SK-N-MC (cell line): ENCODE measurements at regions not wholly inside any gene's neighbourhood (a gene's known extent, or its start where the extent isn't known, plus 50 kb on each side); places are given as distances from the start of the nearest gene placed in this dataset.
"Not testable (repeated sequence)": the region's sequence is repeated elsewhere in the genome, so short reads cannot be mapped to it uniquely, and the experiment has no call there.

ENCODE experiments used
- DNase-seq: peaks from one replicate; pipeline ENCODE4 v3.0.0-alpha.2; 2011; ENCODE audit warnings: low read depth, low spot score
- H3K27ac ChIP-seq: fragments of 200-600 bp; sonication (generic); 2 replicates; pipeline ENCODE4 v1.5.1; 2016; ENCODE audit warnings: mixed run types
- H3K36me3 ChIP-seq: fragments of 200-600 bp; sonication (generic); 2 replicates; pipeline ENCODE4 v1.6.1; 2017; ENCODE audit warnings: antibody characterized with exemption, low read length, mixed read lengths; ENCODE audit not compliant: insufficient read depth
- H3K4me3 ChIP-seq: fragments of 200-600 bp; sonication (generic); 2 replicates; pipeline ENCODE4 v1.5.1; 2016
- H3K9ac ChIP-seq: fragments of 200-600 bp; sonication (generic); 2 replicates; pipeline ENCODE4 v1.8.0; 2017; ENCODE audit warnings: mixed run types, mixed read lengths; ENCODE audit not compliant: insufficient read length
- H3K9me3 ChIP-seq: fragments of 200-600 bp; sonication (generic); 2 replicates; pipeline ENCODE4 v1.6.1; 2017; ENCODE audit warnings: low read depth, mild to moderate bottlenecking, antibody characterized with exemption, low read length, moderate library complexity, mixed read lengths
- EZH2 ChIP-seq: fragments of 200-600 bp; sonication (generic); IDR thresholded peaks from one replicate; pipeline ENCODE4 v1.6.1; 2017; ENCODE audit warnings: antibody characterized with exemption
- FOXP2 ChIP-seq: optimal IDR thresholded peaks from 2 replicates; pipeline ENCODE3; 2011; ENCODE audit warnings: mild to moderate bottlenecking, moderate library complexity; ENCODE audit not compliant: insufficient read depth; ENCODE audit errors: extremely low read length, control extremely low read depth
- POLR2AphosphoS5 ChIP-seq: IDR thresholded peaks from 2 replicates; pipeline ENCODE4 v1.6.1; 2012; ENCODE audit warnings: mild to moderate bottlenecking, low read depth, low read length, borderline replicate concordance

DNA sequence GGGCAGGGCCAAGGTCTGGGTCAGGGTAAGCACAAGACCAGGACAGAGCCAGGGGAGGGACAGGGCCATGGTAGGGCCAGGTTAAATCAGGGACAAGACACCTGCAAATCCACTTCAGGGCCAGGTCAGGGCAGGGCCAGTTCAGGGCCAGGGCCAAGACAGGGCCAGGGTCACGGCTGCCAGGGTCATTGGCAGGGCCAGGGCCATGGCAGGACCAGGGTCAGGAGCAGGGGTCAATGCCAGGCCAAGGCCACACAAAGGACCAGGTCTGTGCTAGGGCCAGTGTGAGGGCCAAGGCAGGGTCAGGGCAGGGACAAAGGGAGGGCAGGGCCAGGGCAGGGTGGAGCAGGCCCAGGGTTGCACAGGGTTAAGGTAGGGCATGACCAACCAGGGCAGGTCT, 399.2 kb downstream of the GOLGA6L6 start:
- not testable (repeated sequence) for H3K36me3 ChIP-seq, H3K4me3 ChIP-seq, H3K9me3 ChIP-seq, DNase-seq, H3K27ac ChIP-seq, H3K9ac ChIP-seq

DNA sequence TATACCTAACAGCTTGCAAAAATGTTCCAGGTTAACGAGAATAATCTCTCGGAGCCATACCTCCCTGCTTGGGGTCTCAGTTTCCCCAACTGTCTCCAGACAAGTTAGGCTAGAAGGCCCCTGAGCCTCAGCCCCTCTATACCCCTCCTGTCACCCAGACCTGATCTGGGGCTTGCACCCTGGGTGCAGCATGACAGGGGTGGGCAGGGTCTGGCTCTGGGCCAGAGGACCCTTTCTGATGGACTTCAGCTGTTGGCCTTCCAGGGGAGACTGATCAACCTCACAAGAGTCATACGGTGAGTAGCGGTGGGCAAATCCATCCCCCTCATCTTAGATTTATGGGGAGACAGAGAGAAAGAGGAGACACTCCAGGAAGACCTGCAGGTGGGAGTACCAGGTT, 416.9 kb downstream of the GOLGA6L6 start:
- H3K9ac ChIP-seq, DNase-seq, H3K4me3 ChIP-seq, H3K9me3 ChIP-seq, H3K36me3 ChIP-seq, H3K27ac ChIP-seq: not testable (repeated sequence)

DNA sequence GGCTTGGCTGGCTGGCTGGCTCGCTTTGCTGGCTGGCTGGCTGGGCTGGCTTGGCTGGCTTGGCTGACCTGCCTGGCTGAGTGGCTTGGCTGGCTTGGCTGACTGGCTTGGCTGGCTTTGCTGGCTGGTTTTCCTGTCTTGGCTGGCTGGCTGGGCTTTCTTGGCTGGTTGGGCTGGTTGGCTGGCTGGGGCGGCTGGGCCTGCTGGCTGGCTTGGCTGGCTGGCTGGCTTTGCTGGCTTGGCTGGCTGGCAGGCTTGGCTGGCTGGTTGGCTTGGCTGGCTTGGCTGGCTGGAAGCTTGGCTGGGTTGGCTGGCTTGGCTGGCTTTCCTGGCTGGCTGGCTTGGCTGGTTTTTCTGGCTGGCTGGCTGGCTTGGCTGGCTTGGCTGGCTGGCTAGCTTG, 435.6 kb downstream of the GOLGA6L6 start:
- Histone ChIP-seq H3K4me3 (no peak overlapping the region), H3K36me3 (no peaks in the 10 kb centered on the region), H3K9me3 (no peaks in the 10 kb centered on the region), H3K27ac (no peak overlapping the region), H3K9ac (no peak overlapping the region)
- DNase-seq: no peak
- TF ChIP-seq POLR2AphosphoS5 (no peak), FOXP2 (no peak), EZH2 (no peak)

DNA sequence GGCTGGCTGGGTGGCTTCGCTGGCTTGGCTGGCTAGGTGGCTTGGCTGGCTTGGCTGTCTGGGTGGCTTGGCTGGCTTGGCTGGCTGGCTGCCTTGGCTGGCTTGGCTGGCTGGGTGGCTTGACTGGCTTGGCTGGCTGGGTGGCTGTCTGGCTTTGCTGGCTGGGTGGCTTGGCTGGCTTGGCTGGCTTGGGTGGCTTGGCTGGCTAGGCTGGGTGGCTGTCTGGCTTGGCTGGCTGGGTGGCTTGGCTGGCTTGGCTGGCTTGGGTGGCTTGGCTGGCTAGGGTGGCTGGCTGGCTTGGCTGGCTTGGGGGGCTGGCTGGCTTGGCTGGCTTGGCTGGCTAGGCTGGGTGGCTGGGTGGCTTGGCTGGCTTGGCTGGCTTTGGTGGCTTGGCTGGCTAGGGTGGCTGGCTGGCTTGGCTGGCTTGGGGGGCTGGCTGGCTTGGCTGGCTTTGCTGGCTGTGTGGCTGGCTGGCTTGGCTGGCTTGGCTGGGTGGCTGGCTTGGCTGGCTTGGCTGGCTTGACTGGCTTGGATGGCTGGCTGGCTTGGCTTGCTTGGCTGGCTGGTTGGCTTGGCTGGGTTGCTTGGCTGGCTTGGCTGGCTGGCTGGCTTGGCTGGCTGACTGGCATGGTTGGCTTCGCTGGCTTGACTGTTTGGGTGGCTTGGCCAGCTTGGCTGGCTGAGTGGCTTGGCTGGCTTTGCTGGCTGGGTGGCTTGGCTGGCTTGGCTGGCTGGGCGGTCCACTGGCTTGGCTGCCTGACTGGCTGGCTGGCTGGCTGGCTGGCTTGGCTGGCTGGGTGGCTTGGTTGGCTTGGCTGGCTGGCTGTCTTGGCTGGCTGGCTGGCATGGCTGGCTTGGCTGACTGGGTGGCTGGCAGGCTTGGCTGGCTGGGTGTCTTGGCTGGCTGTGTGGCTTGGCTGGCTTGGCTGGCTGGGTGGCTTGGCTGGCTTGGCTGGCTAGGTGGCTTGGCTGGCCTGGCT, 436.3 kb downstream of the GOLGA6L6 start:
- not testable (repeated sequence) for H3K9ac ChIP-seq, H3K4me3 ChIP-seq, H3K27ac ChIP-seq, H3K36me3 ChIP-seq, H3K9me3 ChIP-seq, DNase-seq

DNA sequence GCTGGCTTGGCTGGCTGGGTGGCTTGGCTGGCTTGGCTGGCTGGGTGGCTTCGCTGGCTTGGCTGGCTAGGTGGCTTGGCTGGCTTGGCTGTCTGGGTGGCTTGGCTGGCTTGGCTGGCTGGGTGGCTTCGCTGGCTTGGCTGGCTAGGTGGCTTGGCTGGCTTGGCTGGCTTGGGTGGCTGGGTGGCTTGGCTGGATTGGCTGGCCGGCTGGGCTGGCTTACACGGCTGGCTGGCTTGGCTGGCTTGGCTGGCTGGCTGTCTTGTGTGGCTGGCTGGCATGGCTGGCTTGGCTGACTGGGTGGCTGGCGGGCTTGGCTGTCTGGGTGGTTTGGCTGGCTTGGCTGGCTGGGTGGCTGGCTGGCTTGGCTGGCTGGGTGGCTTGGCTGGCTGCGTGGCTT, 437.0 kb downstream of the GOLGA6L6 start:
- not testable (repeated sequence) for H3K27ac ChIP-seq, H3K9me3 ChIP-seq, H3K9ac ChIP-seq, DNase-seq, H3K36me3 ChIP-seq, H3K4me3 ChIP-seq

DNA sequence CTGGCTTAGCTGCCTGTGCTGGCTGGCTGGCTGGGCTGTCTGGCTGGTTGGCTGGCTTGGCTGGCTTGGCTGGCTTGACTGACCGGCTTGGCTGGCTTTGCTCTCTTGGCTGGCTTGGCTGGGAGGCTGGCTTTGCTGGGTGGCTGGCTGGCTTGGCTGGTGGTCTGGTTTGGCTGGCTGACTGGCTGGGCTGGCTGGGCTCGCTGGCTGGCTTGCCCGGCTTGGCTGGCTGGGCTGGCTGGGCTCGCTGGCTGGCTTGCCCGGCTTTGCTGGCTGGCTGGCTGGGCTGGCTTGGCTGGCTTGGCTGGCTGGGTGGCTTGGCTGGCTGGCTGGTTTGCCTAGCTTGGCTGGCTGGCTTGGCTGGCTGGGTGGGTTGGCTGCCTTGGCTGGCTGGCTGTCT, 438.7 kb downstream of the GOLGA6L6 start:
- H3K9me3 ChIP-seq, H3K9ac ChIP-seq, DNase-seq, H3K27ac ChIP-seq, H3K36me3 ChIP-seq, H3K4me3 ChIP-seq: not testable (repeated sequence)

DNA sequence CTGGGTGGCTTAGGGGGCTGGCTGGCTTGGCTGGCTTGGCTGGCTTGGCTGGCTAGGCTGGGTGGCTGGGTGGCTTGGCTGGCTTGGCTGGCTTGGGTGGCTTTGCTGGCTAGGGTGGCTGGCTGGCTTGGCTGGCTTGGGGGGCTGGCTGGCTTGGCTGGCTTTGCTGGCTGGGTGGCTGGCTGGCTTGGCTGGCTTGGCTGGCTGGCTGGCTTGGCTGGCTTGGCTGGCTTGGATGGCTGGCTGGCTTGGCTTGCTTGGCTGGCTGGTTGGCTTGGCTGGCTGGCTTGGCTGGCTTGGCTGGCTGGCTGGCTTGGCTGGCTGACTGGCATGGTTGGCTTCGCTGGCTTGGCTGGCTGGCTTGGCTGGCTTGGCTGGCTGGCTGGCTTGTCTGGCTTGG, 439.4 kb downstream of the GOLGA6L6 start:
- not testable (repeated sequence) for DNase-seq, H3K27ac ChIP-seq, H3K4me3 ChIP-seq, H3K36me3 ChIP-seq, H3K9ac ChIP-seq, H3K9me3 ChIP-seq

DNA sequence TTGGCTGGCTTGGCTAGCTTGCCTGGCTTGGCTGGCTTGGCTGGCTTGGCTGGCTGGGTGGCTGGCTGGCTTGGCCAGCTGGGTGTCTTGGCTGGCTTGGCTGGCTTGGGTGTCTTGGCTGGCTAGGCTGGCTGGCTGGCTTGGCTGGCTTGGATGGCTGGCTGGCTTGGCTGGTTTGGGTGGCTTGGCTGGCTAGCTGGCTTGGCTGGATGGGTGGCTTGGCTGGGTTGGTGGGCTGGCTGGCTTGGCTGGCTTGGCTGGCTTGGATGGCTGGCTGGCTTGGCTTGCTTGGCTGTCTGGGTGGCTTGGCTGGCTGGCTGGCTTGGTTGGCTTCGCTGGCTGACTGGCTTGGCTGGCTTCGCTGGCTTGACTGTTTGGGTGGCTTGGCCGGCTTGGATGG, 440.3 kb downstream of the GOLGA6L6 start:
- not testable (repeated sequence) for H3K9ac ChIP-seq, H3K4me3 ChIP-seq, H3K9me3 ChIP-seq, H3K36me3 ChIP-seq, DNase-seq, H3K27ac ChIP-seq

DNA sequence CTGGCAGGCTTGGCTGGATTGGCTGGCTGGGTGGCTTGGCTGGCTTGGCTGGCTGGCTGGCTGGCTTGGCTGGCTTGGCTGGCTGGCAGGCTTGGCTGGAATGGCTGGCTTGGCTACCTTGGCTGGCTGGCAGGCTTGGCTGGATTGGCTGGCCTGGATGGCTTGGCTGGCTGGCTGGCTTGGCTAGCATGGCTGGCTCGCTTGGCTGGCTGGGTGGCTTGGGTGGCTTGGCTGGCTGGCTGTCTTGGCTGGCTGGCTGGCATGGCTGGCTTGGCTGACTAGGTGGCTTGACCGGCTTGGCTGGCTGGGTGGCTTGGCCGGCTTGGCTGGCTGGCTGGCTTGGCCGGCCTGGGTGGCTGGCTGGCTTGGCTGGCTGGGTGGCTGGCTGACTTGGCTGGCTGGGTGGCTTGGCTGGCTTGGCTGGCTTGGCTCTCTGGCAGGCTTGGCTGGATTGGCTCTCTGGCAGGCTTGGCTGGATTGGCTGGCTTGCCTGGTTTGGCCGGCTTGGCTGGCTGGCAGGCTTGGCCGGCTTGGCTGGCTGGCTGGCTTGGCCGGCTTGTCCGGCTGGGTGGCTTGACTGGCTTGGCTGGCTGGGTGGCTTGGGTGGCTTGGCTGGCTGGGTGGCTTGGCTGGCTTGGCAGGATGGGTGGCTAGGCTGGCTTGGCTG, 440.9 kb downstream of the GOLGA6L6 start:
- H3K9me3 ChIP-seq, DNase-seq, H3K4me3 ChIP-seq, H3K36me3 ChIP-seq, H3K27ac ChIP-seq, H3K9ac ChIP-seq: not testable (repeated sequence)

DNA sequence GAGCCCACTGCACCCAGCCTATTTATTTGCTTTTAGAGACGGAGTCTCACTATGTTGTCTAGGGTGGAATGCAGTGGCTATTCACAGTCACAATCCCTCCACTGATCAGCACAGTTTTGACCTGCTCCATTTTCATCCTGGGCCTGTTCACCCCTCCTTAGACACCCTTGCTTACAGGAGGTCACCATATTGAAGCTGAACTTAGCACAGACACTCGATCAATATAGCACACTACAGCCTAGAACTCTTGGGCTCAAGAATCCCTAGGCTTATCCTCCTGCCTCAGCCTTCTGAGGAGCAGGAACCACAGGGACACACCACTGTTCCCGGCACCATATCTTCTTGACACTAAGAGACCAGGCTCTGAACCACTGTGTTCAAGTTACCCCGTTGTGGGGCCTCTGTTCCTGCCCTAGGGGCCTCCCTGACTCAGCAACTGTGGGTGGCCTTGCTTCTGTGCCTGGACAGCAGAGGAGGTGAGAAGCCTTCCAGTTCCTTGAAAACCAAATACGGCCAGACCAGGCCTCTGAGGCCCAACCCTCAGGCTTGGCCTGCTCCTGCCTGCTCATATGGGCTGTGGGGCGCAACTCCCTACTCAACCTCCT, 445.8 kb downstream of the GOLGA6L6 start:
- DNase-seq, H3K27ac ChIP-seq, H3K4me3 ChIP-seq, H3K36me3 ChIP-seq, H3K9me3 ChIP-seq, H3K9ac ChIP-seq: not testable (repeated sequence)

DNA sequence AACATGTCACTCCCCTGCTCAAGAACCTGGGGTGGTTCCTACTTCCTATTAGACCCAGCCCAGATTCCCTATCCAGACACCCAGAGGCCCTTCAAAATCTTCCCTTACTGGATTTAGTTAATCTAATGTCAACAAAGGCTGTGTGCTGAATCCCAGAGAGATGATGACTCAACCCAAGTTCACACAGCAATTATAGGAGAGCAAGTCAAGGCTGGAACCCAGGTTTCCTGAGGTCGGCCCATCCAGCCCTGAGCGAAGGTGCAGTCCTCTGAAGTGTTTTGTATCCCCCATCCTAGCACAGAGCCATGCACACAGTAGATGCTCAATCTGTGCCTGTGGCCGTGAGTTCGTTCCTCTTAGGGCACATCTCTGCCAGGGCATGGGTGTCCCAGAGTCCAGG, 452.1 kb downstream of the GOLGA6L6 start:
- not testable (repeated sequence) for H3K4me3 ChIP-seq, H3K36me3 ChIP-seq, DNase-seq, H3K9ac ChIP-seq, H3K27ac ChIP-seq, H3K9me3 ChIP-seq

DNA sequence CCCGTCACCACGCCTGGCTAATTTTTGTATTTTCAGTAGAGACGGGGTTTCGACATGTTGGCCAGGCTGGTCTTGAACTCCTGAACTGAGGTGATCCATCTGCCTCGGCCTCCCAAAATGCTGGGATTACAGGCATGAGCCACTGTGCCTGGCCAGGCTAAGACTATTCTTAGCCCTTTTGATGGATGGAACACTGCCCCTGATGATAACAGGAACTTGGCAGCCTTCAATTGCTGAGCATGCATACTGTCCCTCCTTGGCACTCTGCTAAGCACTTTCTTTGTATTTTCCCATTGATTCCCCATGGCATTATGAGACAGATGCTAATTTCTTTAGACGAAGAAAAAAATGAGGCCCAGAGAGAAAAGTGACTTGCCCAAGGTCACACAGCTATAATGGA, 457.6 kb downstream of the GOLGA6L6 start:
- not testable (repeated sequence) for H3K36me3 ChIP-seq

DNA sequence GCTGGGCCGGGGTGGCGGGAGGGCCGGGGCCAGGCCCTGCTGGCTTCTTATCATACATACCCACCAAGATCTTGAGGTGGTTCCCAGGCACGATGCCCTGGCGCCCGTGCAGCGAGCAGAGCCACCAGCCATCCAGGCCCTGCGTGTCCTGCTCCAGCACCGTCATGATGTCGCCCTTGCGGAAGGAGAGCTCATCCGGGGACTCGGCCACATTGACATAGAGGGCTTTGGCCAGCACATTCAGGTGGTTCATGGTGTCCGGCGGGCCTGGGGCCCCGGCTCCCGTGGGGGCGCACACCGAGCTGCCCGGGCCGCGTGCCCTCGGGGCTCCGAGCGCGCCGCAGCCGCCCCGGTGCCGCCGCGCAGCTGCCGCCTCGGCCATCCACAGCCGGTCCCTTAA, 467.5 kb downstream of the GOLGA6L6 start:
- DNase-seq, H3K36me3 ChIP-seq: not testable (repeated sequence)

More for the DNA sequence above, 457.6 kb downstream of the GOLGA6L6 start:
- not testable (repeated sequence) for H3K4me3 ChIP-seq, DNase-seq, H3K9me3 ChIP-seq, H3K9ac ChIP-seq, H3K27ac ChIP-seq

More for the DNA sequence above, 467.5 kb downstream of the GOLGA6L6 start:
- H3K9me3 ChIP-seq, H3K4me3 ChIP-seq, H3K27ac ChIP-seq, H3K9ac ChIP-seq: not testable (repeated sequence)
